ENCODE measurements at regions not wholly inside any gene's neighbourhood (a gene's known extent, or its start where the extent isn't known, plus 50 kb on each side); places are given as distances from the start of the nearest gene placed in this dataset.
A peak's percentile ranks its signal among the peaks of the same experiment; 100 is the strongest.

- H3K9ac ChIP-seq (ENCODE audit: low read length) = no peak overlapping the region
- H3K27ac ChIP-seq (ENCODE audit: low read length) = no peak overlapping the region
- H4K20me1 ChIP-seq (ENCODE audit: insufficient read depth, low read length) = no peaks in the 10 kb centered on the region
- no peak overlapping the region for H3K4me3 ChIP-seq (ENCODE audit: low read length)
- no peaks in the 10 kb centered on the region for H3K79me2 ChIP-seq (ENCODE audit: low read length)
- no peak overlapping the region for H2AFZ ChIP-seq (ENCODE audit: low read depth, low read length)
- H3K36me3 ChIP-seq (replicated peaks; ENCODE audit: low read depth, low read length) = no peaks in the 10 kb centered on the region
- peaks cover 37% of the 10 kb centered on the region for H3K27me3 ChIP-seq (ENCODE audit: low read depth, low read length)
- H3K9me3 ChIP-seq (ENCODE audit: insufficient read depth, low read length) = no peaks in the 10 kb centered on the region
- H3K4me2 ChIP-seq (ENCODE audit: low read length) = no peak overlapping the region
- TF ChIP-seq CTCF (IDR thresholded peaks at IDR 0.05; ENCODE audit: low read depth, low read length) = no peak
- no peak for TF ChIP-seq EZH2phosphoT487 (IDR thresholded peaks at IDR 0.05; ENCODE audit: low read depth)
- peaks cover 18% of the 10 kb centered on the region for H3K4me1 ChIP-seq (ENCODE audit: low read length)
Observed at GRCh38 chr6:168221000-168221399, 98.6 kb downstream of the DACT2 start.

- H3K79me2 ChIP-seq (ENCODE audit: low read length) = no peaks in the 10 kb centered on the region
- peaks cover 34% of the 10 kb centered on the region for H3K27me3 ChIP-seq (ENCODE audit: low read depth, low read length)
- no peaks in the 10 kb centered on the region for H3K36me3 ChIP-seq (replicated peaks; ENCODE audit: low read depth, low read length)
- no peaks in the 10 kb centered on the region for H3K9me3 ChIP-seq (ENCODE audit: insufficient read depth, low read length)
- H3K9ac ChIP-seq (ENCODE audit: low read length) = no peak overlapping the region
- H4K20me1 ChIP-seq (ENCODE audit: insufficient read depth, low read length) = no peaks in the 10 kb centered on the region
- H3K4me3 ChIP-seq (ENCODE audit: low read length) = no peak overlapping the region
- no peak overlapping the region for H3K27ac ChIP-seq (ENCODE audit: low read length)
- H3K4me1 ChIP-seq (ENCODE audit: low read length) = peaks cover 18% of the 10 kb centered on the region
- H2AFZ ChIP-seq (ENCODE audit: low read depth, low read length) = no peak overlapping the region
- TF ChIP-seq CTCF (IDR thresholded peaks at IDR 0.05; ENCODE audit: low read depth, low read length) (no peak), EZH2phosphoT487 (IDR thresholded peaks at IDR 0.05; ENCODE audit: low read depth) (no peak)
- no peak overlapping the region for H3K4me2 ChIP-seq (ENCODE audit: low read length)
Observed at GRCh38 chr6:168219804-168220203, 99.8 kb downstream of the DACT2 start.

- H3K79me2 ChIP-seq (ENCODE audit: low read length) = no peaks in the 10 kb centered on the region
- no peak overlapping the region for H2AFZ ChIP-seq (ENCODE audit: low read depth, low read length)
- no peaks in the 10 kb centered on the region for H3K36me3 ChIP-seq (replicated peaks; ENCODE audit: low read depth, low read length)
- peak overlapping the region; percentile 66 for H3K4me3 ChIP-seq (ENCODE audit: low read length)
- no peak overlapping the region for H3K9ac ChIP-seq (ENCODE audit: low read length)
- peaks cover 18% of the 10 kb centered on the region for H3K4me1 ChIP-seq (ENCODE audit: low read length)
- peaks cover 32% of the 10 kb centered on the region for H3K27me3 ChIP-seq (ENCODE audit: low read depth, low read length)
- H3K27ac ChIP-seq (ENCODE audit: low read length) = no peak overlapping the region
- H3K9me3 ChIP-seq (ENCODE audit: insufficient read depth, low read length) = no peaks in the 10 kb centered on the region
- H4K20me1 ChIP-seq (ENCODE audit: insufficient read depth, low read length) = no peaks in the 10 kb centered on the region
- peak overlapping the region; percentile 93 for H3K4me2 ChIP-seq (ENCODE audit: low read length)
- TF ChIP-seq CTCF (IDR thresholded peaks at IDR 0.05; ENCODE audit: low read depth, low read length) (no peak), EZH2phosphoT487 (IDR thresholded peaks at IDR 0.05; ENCODE audit: low read depth) (no peak)
Observed at GRCh38 chr6:168218785-168219566, 100.6 kb downstream of the DACT2 start.

GRCh38 chr6:168217880-168218537 is 101.6 kb downstream of the DACT2 start:
- Histone ChIP-seq H3K4me2 (ENCODE audit: low read length) (peak overlapping the region; percentile 93), H3K4me1 (ENCODE audit: low read length) (peaks cover 18% of the 10 kb centered on the region), H3K79me2 (ENCODE audit: low read length) (no peaks in the 10 kb centered on the region), H3K27ac (ENCODE audit: low read length) (no peak overlapping the region), H4K20me1 (ENCODE audit: insufficient read depth, low read length) (no peaks in the 10 kb centered on the region), H3K4me3 (ENCODE audit: low read length) (peak overlapping the region; percentile 66), H3K9me3 (ENCODE audit: insufficient read depth, low read length) (no peaks in the 10 kb centered on the region), H3K36me3 (replicated peaks; ENCODE audit: low read depth, low read length) (no peaks in the 10 kb centered on the region), H2AFZ (ENCODE audit: low read depth, low read length) (no peak overlapping the region), H3K9ac (ENCODE audit: low read length) (no peak overlapping the region), H3K27me3 (ENCODE audit: low read depth, low read length) (peaks cover 22% of the 10 kb centered on the region)
- no peak for TF ChIP-seq EZH2phosphoT487 (IDR thresholded peaks at IDR 0.05; ENCODE audit: low read depth)
- no peak for TF ChIP-seq CTCF (IDR thresholded peaks at IDR 0.05; ENCODE audit: low read depth, low read length)
